Left renal cortex interstitium (tissue), 4 donors: ENCODE measurements at regions not wholly inside any gene's neighbourhood (a gene's known extent, or its start where the extent isn't known, plus 50 kb on each side); places are given as distances from the start of the nearest gene placed in this dataset.
"Not testable (repeated sequence)": the region's sequence is repeated elsewhere in the genome, so short reads cannot be mapped to it uniquely, and the experiment has no call there.

Source experiments
- DNase-seq, 4 donors: peaks; one replicate each; pipeline ENCODE4 v3.0.0-alpha.2; 2013; ENCODE audit warnings: low read depth in 4 of 4, low spot score in 2 of 4, missing footprints in 1 of 4

GRCh38 chr3:139232341-139232740 lies 111.5 kb upstream of the MRPS22 start:
- DNase-seq = not testable (repeated sequence)

GRCh38 chr3:139234491-139234890 lies 109.3 kb upstream of the MRPS22 start:
- no peak for DNase-seq

- no peak for DNase-seq
Observed at GRCh38 chr3:139235192-139235591, 108.6 kb upstream of the MRPS22 start.

- DNase-seq = no peak
Observed at GRCh38 chr3:139236336-139236735, 107.5 kb upstream of the MRPS22 start.

GRCh38 chr3:139238281-139239030 lies 105.4 kb upstream of the MRPS22 start:
- no peak for DNase-seq

GRCh38 chr3:139239550-139239949 lies 104.3 kb upstream of the MRPS22 start:
- no peak for DNase-seq

GRCh38 chr3:139241783-139242182 lies 102.0 kb upstream of the MRPS22 start:
- no peak for DNase-seq

GRCh38 chr3:139243710-139244109 lies 100.1 kb upstream of the MRPS22 start:
- no peak for DNase-seq

- no peak for DNase-seq
Observed at GRCh38 chr3:139248593-139249255, 95.1 kb upstream of the MRPS22 start.

GRCh38 chr3:139251529-139251928 lies 92.3 kb upstream of the MRPS22 start:
- DNase-seq = no peak

- DNase-seq = no peak
Observed at GRCh38 chr3:139252719-139253118, 91.1 kb upstream of the MRPS22 start.

- no peak for DNase-seq
Observed at GRCh38 chr3:139258276-139258675, 85.5 kb upstream of the MRPS22 start.

- DNase-seq = no peak
Observed at GRCh38 chr3:139259398-139259797, 84.4 kb upstream of the MRPS22 start.

GRCh38 chr3:139260041-139260486 lies 83.8 kb upstream of the MRPS22 start:
- DNase-seq = no peak

GRCh38 chr3:139260793-139261736 lies 82.8 kb upstream of the MRPS22 start:
- no peak for DNase-seq

- no peak for DNase-seq
Observed at GRCh38 chr3:139261754-139262586, 81.8 kb upstream of the MRPS22 start.

- DNase-seq = no peak
Observed at GRCh38 chr3:139263798-139264197, 80.0 kb upstream of the MRPS22 start.

GRCh38 chr3:139264375-139264774 lies 79.4 kb upstream of the MRPS22 start:
- no peak for DNase-seq

- no peak for DNase-seq
Observed at GRCh38 chr3:139265131-139266016, 78.4 kb upstream of the MRPS22 start.
